ENCODE measurements at regions not wholly inside any gene's neighbourhood (a gene's known extent, or its start where the extent isn't known, plus 50 kb on each side); places are given as distances from the start of the nearest gene placed in this dataset.
"Not testable (repeated sequence)": the region's sequence is repeated elsewhere in the genome, so short reads cannot be mapped to it uniquely, and the experiment has no call there.

GRCh38 chr10:117817116-117817515 lies 229.6 kb downstream of the RAB11FIP2 start:
- no peak for TF ChIP-seq CTCF (IDR thresholded peaks at IDR 0.05; ENCODE audit: insufficient read depth, missing control alignments)
- no peak for DNase-seq (ENCODE audit: insufficient read length, low spot score)
- FAIRE-seq, result no peak

GRCh38 chr10:117818721-117819120 lies 228.0 kb downstream of the RAB11FIP2 start:
- FAIRE-seq (no peak), DNase-seq (ENCODE audit: insufficient read length, low spot score) (no peak)
- TF ChIP-seq CTCF (IDR thresholded peaks at IDR 0.05; ENCODE audit: insufficient read depth, missing control alignments), result no peak

- FAIRE-seq, result no peak
Observed at GRCh38 chr10:117819304-117819703, 227.4 kb downstream of the RAB11FIP2 start.

GRCh38 chr10:117823980-117824379 lies 222.8 kb downstream of the RAB11FIP2 start:
- FAIRE-seq (no peak), DNase-seq (ENCODE audit: insufficient read length, low spot score) (no peak)
- TF ChIP-seq CTCF (IDR thresholded peaks at IDR 0.05; ENCODE audit: insufficient read depth, missing control alignments), result no peak

More at GRCh38 chr10:117819304-117819703, 227.4 kb downstream of the RAB11FIP2 start:
- DNase-seq (ENCODE audit: insufficient read length, low spot score), result no peak
- no peak for TF ChIP-seq CTCF (IDR thresholded peaks at IDR 0.05; ENCODE audit: insufficient read depth, missing control alignments)

GRCh38 chr10:117830205-117830604 lies 216.5 kb downstream of the RAB11FIP2 start:
- TF ChIP-seq CTCF (IDR thresholded peaks at IDR 0.05; ENCODE audit: insufficient read depth, missing control alignments), result no peak
- DNase-seq (ENCODE audit: insufficient read length, low spot score), result no peak
- FAIRE-seq, result no peak

- DNase-seq (ENCODE audit: insufficient read length, low spot score) (no peak), FAIRE-seq (no peak)
- TF ChIP-seq CTCF (IDR thresholded peaks at IDR 0.05; ENCODE audit: insufficient read depth, missing control alignments), result no peak
Observed at GRCh38 chr10:117830787-117831212, 215.9 kb downstream of the RAB11FIP2 start.

GRCh38 chr10:117838500-117839498 lies 207.9 kb downstream of the RAB11FIP2 start:
- DNase-seq (ENCODE audit: insufficient read length, low spot score); FAIRE-seq: not testable (repeated sequence)

- not testable (repeated sequence) for DNase-seq (ENCODE audit: insufficient read length, low spot score); FAIRE-seq
Observed at GRCh38 chr10:117856426-117856825, 190.3 kb downstream of the RAB11FIP2 start.
